Naive thymus-derived CD8-positive, alpha-beta T cell (primary cell): ENCODE measurements at regions not wholly inside any gene's neighbourhood (a gene's known extent, or its start where the extent isn't known, plus 50 kb on each side); places are given as distances from the start of the nearest gene placed in this dataset.

Experiments
- ATAC-seq, 2 donors: fragments of 150-1000 bp; cut with Tn5 transposase in 1 of 2; sonication (Bioruptor Pico), chemical (Tn5 transposase) in 1 of 2; 1 replicate in 1 of 2; 2 replicates in 1 of 2; pipeline ENCODE4 v1.10.0; 2021; ENCODE audit warnings: mild to moderate bottlenecking in 2 of 2, moderate library complexity in 2 of 2
- POLR2A ChIA-PET: fragments of 350-600 bp; sonication (Branson Sonifier 250); formaldehyde crosslinking; loops from one replicate; lab custom pipeline; 2021; ENCODE audit warnings: antibody characterized with exemption; lab: Charles Lee
- DNase-seq, 10 donors: peaks; one replicate each; pipeline versions ENCODE4 v3.0.0 to v3.0.0-alpha.2; 2020 to 2022
- H3K27ac Mint-ChIP-seq, 10 donors: one replicate each; pipeline ENCODE4 v1.8.0; 2020 to 2022; ENCODE audit warnings: mild to moderate bottlenecking in 10 of 10, mixed read lengths in 10 of 10, moderate library complexity in 4 of 10, inconsistent platforms in 1 of 10
- H3K27me3 Mint-ChIP-seq, 5 donors: one replicate each; pipeline ENCODE4 v1.8.0; 2021 to 2022; ENCODE audit warnings: mixed read lengths in 5 of 5
- H3K36me3 Mint-ChIP-seq, 3 donors: one replicate each; pipeline ENCODE4 v1.8.0; 2020 to 2022; ENCODE audit warnings: mixed read lengths in 3 of 3, mild to moderate bottlenecking in 2 of 3, inconsistent platforms in 1 of 3
- H3K4me1 Mint-ChIP-seq, 4 donors: one replicate each; pipeline ENCODE4 v1.8.0; 2021 to 2022; ENCODE audit warnings: mixed read lengths in 4 of 4
- H3K4me3 Mint-ChIP-seq, 10 donors: one replicate each; pipeline ENCODE4 v1.8.0; 2020 to 2022; ENCODE audit warnings: mild to moderate bottlenecking in 10 of 10, mixed read lengths in 10 of 10, moderate library complexity in 6 of 10, inconsistent platforms in 1 of 10
- H3K9me3 Mint-ChIP-seq, 9 donors: one replicate each; pipeline ENCODE4 v1.8.0; 2020 to 2022; ENCODE audit warnings: mixed read lengths in 9 of 9, mild to moderate bottlenecking in 3 of 9, inconsistent platforms in 1 of 9, moderate library complexity in 1 of 9

DNA sequence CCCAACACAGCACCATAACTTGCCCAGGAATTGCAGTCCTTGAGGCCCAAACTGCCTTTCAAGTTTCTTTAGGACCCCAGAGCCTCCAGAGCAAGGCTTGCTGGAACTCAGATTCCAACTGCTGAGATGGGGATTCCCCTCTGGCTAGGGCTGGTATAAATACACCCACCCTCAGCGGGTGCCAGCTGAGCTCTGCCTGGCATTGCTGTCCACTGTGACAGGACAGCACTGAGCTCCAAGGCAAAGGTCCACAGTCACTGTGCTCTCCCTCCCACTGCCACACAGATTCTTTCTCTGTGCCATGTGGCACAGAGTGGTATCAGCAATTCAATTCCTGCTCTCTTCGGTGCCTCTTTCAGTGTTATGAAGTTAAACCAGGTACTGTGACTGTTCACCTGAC, 304.2 kb upstream of the LMCD1 start:
- H3K36me3 Mint-ChIP-seq = no peaks in the 10 kb centered on the region
- no peak for ATAC-seq
- H3K27me3 Mint-ChIP-seq = peaks cover 2 to 39% (median 28%) of the 10 kb centered on the region in 5 donors
- no peak overlapping the region for H3K27ac Mint-ChIP-seq
- DNase-seq = no peak
- H3K9me3 Mint-ChIP-seq = peaks cover 0 to under 1% (median 0%) of the 10 kb centered on the region in 9 donors
- no peaks in the 10 kb centered on the region for H3K4me1 Mint-ChIP-seq
- no peak overlapping the region for H3K4me3 Mint-ChIP-seq
- POLR2A ChIA-PET = no interaction called here

GRCh38 chr3:8198605-8199004, 303.0 kb upstream of the LMCD1 start:
- DNase-seq = no peak
- no peaks in the 10 kb centered on the region for H3K4me1 Mint-ChIP-seq
- no peaks in the 10 kb centered on the region for H3K9me3 Mint-ChIP-seq
- POLR2A ChIA-PET = no interaction called here
- no peaks in the 10 kb centered on the region for H3K36me3 Mint-ChIP-seq
- no peak for ATAC-seq
- no peak overlapping the region for H3K27ac Mint-ChIP-seq
- H3K4me3 Mint-ChIP-seq = no peak overlapping the region
- H3K27me3 Mint-ChIP-seq = peaks cover 2 to 39% (median 28%) of the 10 kb centered on the region in 5 donors

GRCh38 chr3:8200996-8201395, 300.6 kb upstream of the LMCD1 start:
- H3K4me1 Mint-ChIP-seq = no peaks in the 10 kb centered on the region
- DNase-seq (no peak), ATAC-seq (no peak)
- H3K27ac Mint-ChIP-seq = no peak overlapping the region
- POLR2A ChIA-PET = no interaction called here
- peaks cover 3 to 28% (median 20%) of the 10 kb centered on the region in 5 donors for H3K27me3 Mint-ChIP-seq
- H3K36me3 Mint-ChIP-seq = no peaks in the 10 kb centered on the region
- H3K4me3 Mint-ChIP-seq = no peak overlapping the region
- H3K9me3 Mint-ChIP-seq = no peaks in the 10 kb centered on the region

DNA sequence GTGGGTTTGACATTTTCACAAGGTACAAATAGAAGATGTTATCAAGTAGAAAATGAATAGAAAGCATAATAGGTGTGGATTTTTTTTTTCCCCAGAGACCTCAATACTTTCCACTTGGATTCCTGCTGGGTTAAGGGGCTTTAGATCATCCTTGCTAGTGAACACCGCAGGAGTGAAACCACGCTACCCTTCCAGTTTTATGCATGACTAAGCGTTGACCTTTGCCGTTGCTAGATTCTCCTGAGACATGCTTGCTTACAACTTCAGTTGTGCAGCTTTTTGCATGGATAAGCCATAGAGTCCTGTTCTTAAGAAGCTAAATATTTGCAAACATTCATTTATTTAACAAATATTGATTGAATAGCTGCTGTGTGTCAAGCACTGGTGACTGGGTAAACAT, 299.7 kb upstream of the LMCD1 start:
- Mint-ChIP-seq H3K9me3 (no peaks in the 10 kb centered on the region), H3K27ac (no peak overlapping the region), H3K36me3 (no peaks in the 10 kb centered on the region), H3K4me1 (no peaks in the 10 kb centered on the region), H3K27me3 (peaks cover 3 to 19% (median 15%) of the 10 kb centered on the region in 5 donors), H3K4me3 (no peak overlapping the region)
- POLR2A ChIA-PET = no interaction called here
- DNase-seq (no peak), ATAC-seq (no peak)

DNA sequence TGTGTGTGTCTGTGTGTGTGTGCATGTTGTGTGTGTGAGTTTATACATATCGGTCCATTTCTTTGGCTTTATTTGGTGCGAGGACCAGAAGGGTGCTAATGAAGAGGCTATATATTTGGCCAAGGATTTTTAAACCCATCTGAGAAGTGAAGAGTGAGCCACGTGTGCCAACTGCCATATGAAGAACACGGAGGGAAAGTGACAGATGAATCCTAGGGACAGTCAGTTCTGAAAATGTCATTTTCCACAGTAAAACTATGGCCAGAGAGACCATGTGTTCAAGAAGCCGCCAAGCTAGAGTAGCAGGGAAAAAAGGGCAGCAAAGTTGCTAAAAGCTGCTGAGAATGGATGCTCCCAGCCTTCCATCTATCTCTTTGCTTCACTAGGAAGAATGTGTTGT, 297.3 kb upstream of the LMCD1 start:
- peaks cover 0 to 5% (median 3%) of the 10 kb centered on the region in 5 donors for H3K27me3 Mint-ChIP-seq
- no peak overlapping the region for H3K27ac Mint-ChIP-seq
- H3K9me3 Mint-ChIP-seq = no peaks in the 10 kb centered on the region
- H3K36me3 Mint-ChIP-seq = no peaks in the 10 kb centered on the region
- ATAC-seq (no peak), DNase-seq (no peak)
- POLR2A ChIA-PET = no interaction called here
- H3K4me3 Mint-ChIP-seq = no peak overlapping the region
- no peaks in the 10 kb centered on the region for H3K4me1 Mint-ChIP-seq

GRCh38 chr3:8204853-8205650, 296.6 kb upstream of the LMCD1 start:
- H3K27ac Mint-ChIP-seq = no peak overlapping the region
- H3K4me1 Mint-ChIP-seq = no peaks in the 10 kb centered on the region
- H3K4me3 Mint-ChIP-seq = no peak overlapping the region

GRCh38 chr3:8205881-8206280, 295.7 kb upstream of the LMCD1 start:
- Mint-ChIP-seq H3K27ac (no peak overlapping the region), H3K9me3 (no peaks in the 10 kb centered on the region), H3K4me1 (no peaks in the 10 kb centered on the region), H3K27me3 (peaks cover 0 to 6% (median 0%) of the 10 kb centered on the region in 5 donors), H3K4me3 (no peak overlapping the region), H3K36me3 (no peaks in the 10 kb centered on the region)
- POLR2A ChIA-PET = no interaction called here
- no peak for ATAC-seq
- no peak for DNase-seq

More at GRCh38 chr3:8204853-8205650, 296.6 kb upstream of the LMCD1 start:
- DNase-seq = no peak
- H3K36me3 Mint-ChIP-seq = no peaks in the 10 kb centered on the region
- POLR2A ChIA-PET = no interaction called here
- H3K9me3 Mint-ChIP-seq = no peaks in the 10 kb centered on the region
- peaks cover 0 to 5% (median 3%) of the 10 kb centered on the region in 5 donors for H3K27me3 Mint-ChIP-seq
- no peak for ATAC-seq

DNA sequence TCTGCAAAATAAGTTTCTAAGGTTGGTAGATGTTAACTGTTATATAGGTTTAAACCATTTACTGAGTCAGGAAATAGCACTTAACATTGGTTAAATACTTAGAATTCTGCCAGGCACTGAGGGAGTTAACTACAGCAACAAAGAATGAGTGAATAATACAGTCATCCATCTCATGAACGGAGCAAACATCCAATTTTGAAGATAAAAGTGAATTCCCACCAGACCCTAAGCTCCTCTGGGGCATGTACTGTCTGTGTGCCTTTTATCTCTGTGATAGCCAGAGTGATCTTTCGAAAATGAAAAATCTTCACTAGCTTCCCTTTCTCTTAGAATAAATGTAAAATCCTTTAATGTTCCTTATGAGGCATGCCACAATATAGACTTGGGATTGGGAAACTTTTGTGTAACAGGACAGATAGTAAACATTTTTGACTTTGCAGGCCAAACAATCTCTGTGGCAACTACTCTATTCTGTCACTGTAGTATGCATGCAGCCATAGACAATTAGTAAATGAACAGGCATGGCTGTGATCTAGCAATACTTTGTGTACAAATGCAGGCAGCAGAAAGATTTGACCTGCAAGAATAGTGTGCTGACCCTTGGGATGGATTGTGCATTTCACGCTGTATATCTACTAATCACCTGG, 294.5 kb upstream of the LMCD1 start:
- no peak for DNase-seq

GRCh38 chr3:8210882-8211341, 290.7 kb upstream of the LMCD1 start:
- DNase-seq = no peak
- Mint-ChIP-seq H3K27ac (no peak overlapping the region), H3K36me3 (no peaks in the 10 kb centered on the region), H3K4me1 (no peaks in the 10 kb centered on the region), H3K4me3 (no peak overlapping the region), H3K27me3 (peaks cover 4 to 18% (median 10%) of the 10 kb centered on the region in 5 donors), H3K9me3 (peaks cover 0 to 2% (median 0%) of the 10 kb centered on the region in 9 donors)
- no peak for ATAC-seq
- POLR2A ChIA-PET = no interaction called here

More for the DNA sequence above, 294.5 kb upstream of the LMCD1 start:
- ATAC-seq = no peak
- H3K9me3 Mint-ChIP-seq = no peaks in the 10 kb centered on the region
- POLR2A ChIA-PET = no interaction called here
- H3K36me3 Mint-ChIP-seq = no peaks in the 10 kb centered on the region
- H3K27ac Mint-ChIP-seq = no peak overlapping the region
- no peaks in the 10 kb centered on the region for H3K4me1 Mint-ChIP-seq
- no peak overlapping the region for H3K4me3 Mint-ChIP-seq
- peaks cover 0 to 6% (median 0%) of the 10 kb centered on the region in 5 donors for H3K27me3 Mint-ChIP-seq

- Mint-ChIP-seq H3K9me3 (peaks cover 0 to 2% (median 0%) of the 10 kb centered on the region in 9 donors), H3K4me3 (no peak overlapping the region), H3K36me3 (no peaks in the 10 kb centered on the region), H3K27me3 (peaks cover 7 to 22% (median 13%) of the 10 kb centered on the region in 5 donors), H3K27ac (peak overlapping the region in 1 of 10 donors; percentile 78), H3K4me1 (no peaks in the 10 kb centered on the region)
- POLR2A ChIA-PET = no interaction called here
- ATAC-seq = no peak
- DNase-seq = no peak
These were observed 288.8 kb upstream of the LMCD1 start for GRCh38 chr3:8212794-8213193.

DNA sequence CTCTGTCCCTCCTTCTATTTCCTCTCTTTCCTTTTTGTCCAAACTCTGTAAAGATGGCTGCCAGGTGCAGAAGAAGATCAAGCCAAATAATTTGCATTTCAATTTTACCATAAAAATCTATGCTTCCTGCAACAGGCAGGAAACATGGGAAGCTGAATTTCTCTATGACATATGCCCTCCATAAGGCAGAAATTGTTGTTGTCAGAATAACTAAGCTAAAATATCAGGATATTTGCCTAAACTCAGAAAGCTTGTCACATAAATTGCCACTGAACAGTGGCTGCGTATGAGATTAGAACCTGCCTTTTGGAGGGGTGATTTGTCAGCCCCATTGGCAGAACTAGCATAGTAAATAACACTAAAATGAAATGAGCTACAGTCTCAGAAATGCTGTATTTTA, 288.3 kb upstream of the LMCD1 start:
- Mint-ChIP-seq H3K27me3 (peaks cover 7 to 22% (median 13%) of the 10 kb centered on the region in 5 donors), H3K36me3 (no peaks in the 10 kb centered on the region), H3K9me3 (peaks cover 0 to 2% (median 0%) of the 10 kb centered on the region in 9 donors), H3K4me1 (no peaks in the 10 kb centered on the region), H3K4me3 (no peak overlapping the region), H3K27ac (peak overlapping the region in 1 of 10 donors; percentile 9)
- DNase-seq (no peak), ATAC-seq (no peak)
- POLR2A ChIA-PET = no interaction called here

DNA sequence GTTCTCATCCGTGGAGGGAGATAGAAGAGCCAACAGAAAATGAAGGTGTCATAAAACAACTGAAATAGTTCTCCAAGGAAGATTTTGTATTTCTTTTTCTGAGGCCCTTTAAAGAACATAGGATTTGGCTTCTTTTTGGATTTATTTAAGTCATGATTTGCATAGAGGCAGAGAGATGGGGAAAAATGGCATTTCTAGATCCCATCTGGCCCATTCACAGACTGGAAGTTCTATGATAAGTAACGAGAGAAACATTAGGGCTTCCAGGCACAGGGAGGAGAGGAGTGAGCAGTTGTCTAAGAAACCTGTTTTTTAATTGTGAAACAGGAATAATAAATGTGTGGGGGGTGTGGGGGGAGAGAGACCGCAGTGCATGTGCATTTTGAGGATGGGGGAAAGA, 285.8 kb upstream of the LMCD1 start:
- DNase-seq = no peak
- no peak for ATAC-seq
- Mint-ChIP-seq H3K4me3 (no peak overlapping the region), H3K27me3 (peaks cover 6 to 22% (median 11%) of the 10 kb centered on the region in 5 donors), H3K27ac (no peak overlapping the region), H3K9me3 (peaks cover 0 to 2% (median 0%) of the 10 kb centered on the region in 9 donors), H3K36me3 (no peaks in the 10 kb centered on the region), H3K4me1 (no peaks in the 10 kb centered on the region)
- POLR2A ChIA-PET = no interaction called here

DNA sequence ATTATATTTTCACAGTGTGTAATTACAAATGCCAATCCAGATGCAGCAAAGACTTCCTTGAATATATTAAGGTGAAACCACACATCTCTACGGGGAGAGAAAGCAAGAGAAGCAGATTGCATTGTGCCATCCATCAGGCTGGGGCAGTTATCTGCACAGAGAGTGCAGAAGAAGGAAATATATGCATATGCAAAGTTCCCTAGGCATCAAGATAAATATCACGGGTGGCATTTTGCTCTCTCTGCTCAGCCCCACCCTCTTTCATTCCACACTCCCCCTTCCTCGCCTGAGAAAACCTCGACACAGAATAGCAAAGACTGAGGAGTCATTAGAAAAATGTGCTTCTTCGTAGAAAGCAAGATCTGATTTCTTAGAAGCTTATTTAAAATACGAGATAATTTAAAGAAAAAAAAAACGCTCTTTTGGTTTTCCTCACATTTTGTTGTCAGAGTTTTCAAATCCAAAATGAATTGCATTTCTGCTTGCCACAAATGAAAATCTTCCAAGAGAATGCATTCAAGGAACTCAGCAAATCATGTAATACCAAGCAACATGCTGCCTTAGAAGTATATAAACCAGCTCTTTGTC, 283.2 kb upstream of the LMCD1 start:
- H3K4me3 Mint-ChIP-seq = no peak overlapping the region
- POLR2A ChIA-PET = interaction anchor here (0.6 kb wide), 1 partner anchor 199 kb away, joined by 3 read pairs; no protein-coding TSS in a partner anchor
- H3K27me3 Mint-ChIP-seq = peaks cover 6 to 18% (median 9%) of the 10 kb centered on the region in 5 donors
- ATAC-seq = no peak
- H3K27ac Mint-ChIP-seq = no peak overlapping the region
- no peaks in the 10 kb centered on the region for H3K9me3 Mint-ChIP-seq
- H3K36me3 Mint-ChIP-seq = no peaks in the 10 kb centered on the region
- no peaks in the 10 kb centered on the region for H3K4me1 Mint-ChIP-seq
- DNase-seq = no peak
